HG03139 (cell line): ENCODE measurements at regions not wholly inside any gene's neighbourhood (a gene's known extent, or its start where the extent isn't known, plus 50 kb on each side); places are given as distances from the start of the nearest gene placed in this dataset.

ENCODE experiments used
- ATAC-seq: cut with Tn5 transposase; IDR thresholded peaks from one replicate; pipeline ENCODE4 v1.9.1; 2021; ENCODE audit not compliant: unreplicated experiment

GRCh38 chr5:89255845-89256463 is 373.0 kb upstream of the MEF2C start:
- no peak for ATAC-seq

- ATAC-seq: no peak
These were observed 370.8 kb upstream of the MEF2C start for GRCh38 chr5:89253666-89254352.

- no peak for ATAC-seq
These were observed 363.9 kb upstream of the MEF2C start for GRCh38 chr5:89246864-89247263.

- ATAC-seq: no peak
These were observed 363.3 kb upstream of the MEF2C start for GRCh38 chr5:89246252-89246651.

- no peak for ATAC-seq
These were observed 360.6 kb upstream of the MEF2C start for GRCh38 chr5:89243611-89244010.

GRCh38 chr5:89241186-89241585 is 358.2 kb upstream of the MEF2C start:
- no peak for ATAC-seq

GRCh38 chr5:89236900-89237299 is 353.9 kb upstream of the MEF2C start:
- no peak for ATAC-seq

GRCh38 chr5:89233462-89233861 is 350.5 kb upstream of the MEF2C start:
- no peak for ATAC-seq

GRCh38 chr5:89232139-89232603 is 349.2 kb upstream of the MEF2C start:
- peak; percentile 93 for ATAC-seq

GRCh38 chr5:89230178-89230577 is 347.2 kb upstream of the MEF2C start:
- no peak for ATAC-seq

- ATAC-seq: no peak
These were observed 346.5 kb upstream of the MEF2C start for GRCh38 chr5:89229331-89230070.

- no peak for ATAC-seq
These were observed 345.4 kb upstream of the MEF2C start for GRCh38 chr5:89228355-89228754.

GRCh38 chr5:89218364-89218763 is 335.4 kb upstream of the MEF2C start:
- ATAC-seq: no peak

GRCh38 chr5:89216606-89217005 is 333.6 kb upstream of the MEF2C start:
- ATAC-seq: no peak

GRCh38 chr5:89213573-89213972 is 330.6 kb upstream of the MEF2C start:
- ATAC-seq: no peak

- no peak for ATAC-seq
These were observed 328.9 kb upstream of the MEF2C start for GRCh38 chr5:89211836-89212235.

GRCh38 chr5:89208811-89209210 is 325.8 kb upstream of the MEF2C start:
- no peak for ATAC-seq

- no peak for ATAC-seq
These were observed 325.4 kb upstream of the MEF2C start for GRCh38 chr5:89208392-89208791.

GRCh38 chr5:89204756-89205155 is 321.8 kb upstream of the MEF2C start:
- ATAC-seq: no peak

- no peak for ATAC-seq
These were observed 320.6 kb upstream of the MEF2C start for GRCh38 chr5:89203611-89204010.

- no peak for ATAC-seq
These were observed 317.9 kb upstream of the MEF2C start for GRCh38 chr5:89200899-89201298.

- ATAC-seq: no peak
These were observed 316.3 kb upstream of the MEF2C start for GRCh38 chr5:89199306-89199705.
